ENCODE measurements at regions not wholly inside any gene's neighbourhood (a gene's known extent, or its start where the extent isn't known, plus 50 kb on each side); places are given as distances from the start of the nearest gene placed in this dataset.

- no peak for DNase-seq (ENCODE audit: low read depth)
- no peak for TF ChIP-seq CTCF (IDR thresholded peaks at IDR 0.05; ENCODE audit: low read depth, low read length)
- no peak for TF ChIP-seq POLR2A (IDR thresholded peaks at IDR 0.05; ENCODE audit: extremely low read depth, insufficient read length)
- no peak for TF ChIP-seq MAX (IDR thresholded peaks at IDR 0.05; ENCODE audit: low read depth, low read length)
- no peak for TF ChIP-seq MYC (IDR thresholded peaks at IDR 0.05; ENCODE audit: low read depth, low read length)
- no peak overlapping the region for H3K4me3 ChIP-seq (ENCODE audit: low read depth, low read length)
These were observed 190.7 kb downstream of the INSIG2 start for GRCh38 chr2:118279005-118279404.

- DNase-seq (ENCODE audit: low read depth) = peak; percentile 3
- H3K4me3 ChIP-seq (ENCODE audit: low read depth, low read length) = no peak overlapping the region
These were observed 189.8 kb downstream of the INSIG2 start for GRCh38 chr2:118278046-118278445.

GRCh38 chr2:118274841-118275510, 186.7 kb downstream of the INSIG2 start:
- no peak for DNase-seq (ENCODE audit: low read depth)
- no peak overlapping the region for H3K4me3 ChIP-seq (ENCODE audit: low read depth, low read length)
- TF ChIP-seq MAX (IDR thresholded peaks at IDR 0.05; ENCODE audit: low read depth, low read length) = no peak
- TF ChIP-seq POLR2A (IDR thresholded peaks at IDR 0.05; ENCODE audit: extremely low read depth, insufficient read length) = no peak
- no peak for TF ChIP-seq MYC (IDR thresholded peaks at IDR 0.05; ENCODE audit: low read depth, low read length)
- TF ChIP-seq CTCF (IDR thresholded peaks at IDR 0.05; ENCODE audit: low read depth, low read length) = no peak

More at GRCh38 chr2:118278046-118278445, 189.8 kb downstream of the INSIG2 start:
- TF ChIP-seq MAX (IDR thresholded peaks at IDR 0.05; ENCODE audit: low read depth, low read length) (no peak), POLR2A (IDR thresholded peaks at IDR 0.05; ENCODE audit: extremely low read depth, insufficient read length) (no peak), CTCF (IDR thresholded peaks at IDR 0.05; ENCODE audit: low read depth, low read length) (no peak), MYC (IDR thresholded peaks at IDR 0.05; ENCODE audit: low read depth, low read length) (no peak)

- no peak overlapping the region for H3K4me3 ChIP-seq (ENCODE audit: low read depth, low read length)
- TF ChIP-seq POLR2A (IDR thresholded peaks at IDR 0.05; ENCODE audit: extremely low read depth, insufficient read length) = no peak
- TF ChIP-seq CTCF (IDR thresholded peaks at IDR 0.05; ENCODE audit: low read depth, low read length) = no peak
- no peak for TF ChIP-seq MYC (IDR thresholded peaks at IDR 0.05; ENCODE audit: low read depth, low read length)
- no peak for TF ChIP-seq MAX (IDR thresholded peaks at IDR 0.05; ENCODE audit: low read depth, low read length)
These were observed 184.1 kb downstream of the INSIG2 start for GRCh38 chr2:118272391-118272790.

GRCh38 chr2:118269408-118270051, 181.3 kb downstream of the INSIG2 start:
- TF ChIP-seq POLR2A (IDR thresholded peaks at IDR 0.05; ENCODE audit: extremely low read depth, insufficient read length) = no peak
- TF ChIP-seq CTCF (IDR thresholded peaks at IDR 0.05; ENCODE audit: low read depth, low read length) = peak; percentile 42
- no peak for TF ChIP-seq MYC (IDR thresholded peaks at IDR 0.05; ENCODE audit: low read depth, low read length)
- no peak overlapping the region for H3K4me3 ChIP-seq (ENCODE audit: low read depth, low read length)
- DNase-seq (ENCODE audit: low read depth) = peak; percentile 21

More at GRCh38 chr2:118272391-118272790, 184.1 kb downstream of the INSIG2 start:
- DNase-seq (ENCODE audit: low read depth) = no peak
